ENCODE measurements at regions not wholly inside any gene's neighbourhood (a gene's known extent, or its start where the extent isn't known, plus 50 kb on each side); places are given as distances from the start of the nearest gene placed in this dataset.
"Not testable (repeated sequence)": the region's sequence is repeated elsewhere in the genome, so short reads cannot be mapped to it uniquely, and the experiment has no call there.

- DNase-seq, result not testable (repeated sequence)
These were observed 119.2 kb downstream of the SEPTIN14 start for GRCh38 chr7:55743454-55743717.

- not testable (repeated sequence) for DNase-seq
These were observed 119.7 kb downstream of the SEPTIN14 start for GRCh38 chr7:55742651-55743453.

GRCh38 chr7:55741721-55742631 lies 120.6 kb downstream of the SEPTIN14 start:
- not testable (repeated sequence) for DNase-seq

GRCh38 chr7:55740633-55741250 lies 121.8 kb downstream of the SEPTIN14 start:
- DNase-seq, result not testable (repeated sequence)

GRCh38 chr7:55740053-55740452 lies 122.5 kb downstream of the SEPTIN14 start:
- not testable (repeated sequence) for DNase-seq

GRCh38 chr7:55736641-55737221 lies 125.8 kb downstream of the SEPTIN14 start:
- DNase-seq, result not testable (repeated sequence)

GRCh38 chr7:55733241-55734140 lies 129.1 kb downstream of the SEPTIN14 start:
- no peak for DNase-seq

GRCh38 chr7:55731931-55732330 lies 130.6 kb downstream of the SEPTIN14 start:
- no peak for DNase-seq

- no peak for DNase-seq
These were observed 132.4 kb downstream of the SEPTIN14 start for GRCh38 chr7:55730197-55730596.

GRCh38 chr7:55723621-55723941 lies 139.0 kb downstream of the SEPTIN14 start:
- no peak for DNase-seq

GRCh38 chr7:55722874-55723620 lies 139.5 kb downstream of the SEPTIN14 start:
- not testable (repeated sequence) for DNase-seq

- DNase-seq, result not testable (repeated sequence)
These were observed 141.5 kb downstream of the SEPTIN14 start for GRCh38 chr7:55721004-55721403.

GRCh38 chr7:55715247-55715867 lies 143.1 kb upstream of the VOPP1 start:
- not testable (repeated sequence) for DNase-seq

- not testable (repeated sequence) for DNase-seq
These were observed 142.1 kb upstream of the VOPP1 start for GRCh38 chr7:55714370-55714769.

GRCh38 chr7:55710312-55710711 lies 138.0 kb upstream of the VOPP1 start:
- DNase-seq, result not testable (repeated sequence)

- not testable (repeated sequence) for DNase-seq
These were observed 135.7 kb upstream of the VOPP1 start for GRCh38 chr7:55708028-55708427.

- DNase-seq, result not testable (repeated sequence)
These were observed 135.1 kb upstream of the VOPP1 start for GRCh38 chr7:55707410-55707809.

- DNase-seq, result not testable (repeated sequence)
These were observed 134.3 kb upstream of the VOPP1 start for GRCh38 chr7:55706451-55707195.

GRCh38 chr7:55705728-55706450 lies 133.6 kb upstream of the VOPP1 start:
- not testable (repeated sequence) for DNase-seq
